ENCODE measurements at regions not wholly inside any gene's neighbourhood (a gene's known extent, or its start where the extent isn't known, plus 50 kb on each side); places are given as distances from the start of the nearest gene placed in this dataset.
"Not testable (repeated sequence)": the region's sequence is repeated elsewhere in the genome, so short reads cannot be mapped to it uniquely, and the experiment has no call there.

DNA sequence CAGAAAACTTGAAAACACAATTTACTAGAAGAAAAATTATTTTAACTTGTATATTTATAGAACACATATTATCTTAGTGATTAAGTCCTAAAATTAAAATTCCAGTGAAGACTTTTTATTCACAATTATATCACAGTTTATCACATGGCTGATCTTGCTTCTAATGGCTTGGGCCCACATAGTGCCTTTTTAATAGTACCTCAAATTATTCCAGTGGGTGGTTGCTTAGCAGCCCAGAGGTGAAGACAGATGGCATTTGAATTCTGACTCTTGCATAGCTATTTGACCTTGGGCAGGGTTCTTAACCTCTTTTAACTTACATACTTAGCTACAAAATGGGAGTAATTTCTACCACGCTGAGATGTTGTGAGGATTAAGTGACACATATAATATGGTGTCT is 214.7 kb upstream of the SGO1 start:
- DNase-seq (ENCODE audit: low read depth in 3 of 3), result no peak

DNA sequence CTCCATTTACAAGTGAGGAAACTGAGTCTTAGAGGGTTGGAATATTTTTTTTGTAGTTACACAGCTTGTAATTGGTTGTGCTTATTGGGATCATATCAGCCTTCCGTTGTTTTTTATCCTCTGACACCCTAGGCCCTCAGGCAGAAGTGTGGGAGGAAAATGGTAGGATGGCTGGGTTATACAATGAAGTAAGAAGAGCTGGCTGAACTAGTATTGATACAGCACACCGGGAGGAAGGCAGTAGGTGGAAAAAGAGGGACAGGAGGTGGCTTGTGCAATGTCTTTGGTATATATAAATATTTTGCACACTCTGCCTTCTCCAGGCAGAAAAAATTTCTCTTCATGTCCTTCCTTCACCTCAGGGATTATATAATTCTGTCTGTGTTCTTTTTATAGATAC is 214.3 kb upstream of the SGO1 start:
- no peak for DNase-seq (ENCODE audit: low read depth in 3 of 3)

DNA sequence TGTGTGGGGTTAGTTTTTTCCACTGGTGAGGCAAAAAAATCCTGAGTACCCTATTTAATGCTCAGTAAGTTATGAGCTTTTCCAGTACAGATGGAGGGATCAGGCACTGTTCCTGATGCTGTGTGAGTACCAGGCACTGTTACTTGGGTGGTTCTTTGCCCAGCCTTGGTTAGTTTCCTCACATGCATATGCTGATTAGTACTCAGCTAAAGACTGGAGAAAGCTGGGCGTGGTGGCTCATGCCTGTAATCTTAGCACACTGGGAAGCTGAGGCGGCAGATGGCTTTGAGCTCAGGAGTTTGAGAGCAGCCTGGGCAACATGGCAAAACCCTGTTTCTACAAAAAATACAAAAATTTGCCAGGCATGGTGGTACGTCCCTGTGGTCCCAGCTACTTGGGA is 210.3 kb upstream of the SGO1 start:
- DNase-seq (ENCODE audit: low read depth in 3 of 3), result no peak

DNA sequence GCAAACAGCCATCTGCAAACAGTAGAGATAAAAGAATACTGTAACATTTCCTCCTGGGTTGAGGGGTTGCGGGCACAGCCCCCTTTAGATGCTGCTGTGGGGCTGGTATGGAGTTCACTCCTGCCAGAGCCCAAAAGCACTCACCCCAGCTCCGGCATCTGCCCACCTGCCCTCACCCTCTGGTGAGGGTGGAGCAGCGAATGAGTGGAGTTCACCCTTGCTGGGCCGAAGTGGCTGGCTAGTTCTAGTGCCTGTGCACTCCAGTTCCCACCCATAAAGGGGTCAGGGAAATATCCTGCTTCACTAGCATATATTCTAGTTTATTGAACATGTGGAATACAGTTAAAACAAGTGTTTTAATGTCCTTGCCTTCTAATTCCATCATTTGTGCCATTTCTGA is 209.7 kb upstream of the SGO1 start:
- DNase-seq (ENCODE audit: low read depth in 3 of 3), result no peak

DNA sequence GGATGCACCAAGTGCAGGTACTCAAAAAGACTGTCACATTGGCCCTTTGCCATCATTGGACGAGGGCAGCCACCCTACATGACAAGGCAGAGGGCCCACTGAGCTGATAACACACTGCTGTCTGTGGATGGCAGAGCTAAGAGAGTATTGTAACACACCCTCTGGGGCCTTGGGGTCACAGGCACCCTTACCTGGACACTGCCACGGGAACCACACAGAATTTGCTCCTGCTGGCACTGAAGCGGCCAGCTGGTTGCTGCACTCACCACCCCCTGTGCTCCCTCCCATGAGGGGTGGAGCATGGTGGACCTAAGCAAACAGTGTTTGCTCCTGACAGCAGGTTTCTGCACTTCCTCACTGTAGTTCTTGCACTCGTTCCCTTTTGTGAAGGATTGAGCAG is 208.2 kb upstream of the SGO1 start:
- no peak for DNase-seq (ENCODE audit: low read depth in 3 of 3)

DNA sequence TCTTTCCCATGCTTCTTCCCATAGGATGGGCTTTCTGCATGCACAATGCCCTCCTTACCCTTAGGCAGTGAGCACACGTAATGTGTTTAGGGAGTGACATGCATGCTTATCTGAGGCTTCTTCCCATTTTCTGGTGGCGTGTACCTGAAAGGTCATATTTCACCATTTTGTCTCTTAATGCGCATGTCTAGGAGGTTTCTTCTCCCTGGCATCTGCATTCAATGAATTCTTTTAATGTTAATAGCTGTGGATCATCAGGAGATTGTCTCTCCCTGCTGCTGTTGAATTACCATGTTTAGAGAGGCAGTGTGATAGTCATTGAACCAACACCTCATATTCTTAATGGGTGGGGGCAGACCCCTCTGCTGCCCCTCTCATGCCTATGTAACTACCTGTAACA is 205.6 kb upstream of the SGO1 start:
- DNase-seq (ENCODE audit: low read depth in 3 of 3), result no peak

DNA sequence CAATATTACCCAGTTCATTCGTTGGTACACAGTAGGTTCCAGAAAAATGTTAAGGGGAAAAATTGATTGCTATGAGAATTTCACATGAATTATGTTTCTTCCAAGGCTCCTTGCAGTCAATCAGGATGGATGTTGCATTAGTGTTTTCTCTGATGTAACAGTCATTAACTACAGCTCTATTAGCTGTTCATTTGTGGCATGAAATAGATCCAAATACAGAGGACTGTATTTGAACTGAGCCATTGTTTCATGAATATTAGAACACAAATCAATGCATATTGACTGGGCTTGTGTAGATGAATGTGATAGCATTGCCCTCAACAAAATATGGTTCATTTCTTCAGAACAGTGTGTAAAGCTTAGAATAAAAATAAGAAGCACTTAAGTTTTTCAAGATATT is 203.0 kb upstream of the SGO1 start:
- no peak for DNase-seq (ENCODE audit: low read depth in 3 of 3)

DNA sequence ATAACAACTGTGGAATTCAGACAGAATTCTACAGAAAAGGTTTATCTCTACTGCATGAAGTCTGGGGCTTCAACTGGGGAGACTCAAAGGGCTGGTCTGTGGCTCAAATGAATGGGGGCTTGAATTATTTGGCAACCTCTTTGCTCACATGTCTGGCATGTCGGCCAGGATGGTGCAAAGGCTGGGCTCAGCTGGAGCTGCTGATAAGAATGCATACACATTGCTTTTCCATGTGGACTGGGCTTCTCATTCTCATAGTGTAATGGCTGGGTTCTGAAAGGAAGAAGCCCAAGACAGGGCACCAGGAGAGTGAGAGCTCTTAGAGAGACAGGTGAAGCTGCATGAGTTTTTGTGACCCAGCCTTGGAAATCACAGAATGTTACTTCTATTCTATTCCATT is 194.3 kb upstream of the SGO1 start:
- DNase-seq (ENCODE audit: low read depth in 3 of 3), result no peak

DNA sequence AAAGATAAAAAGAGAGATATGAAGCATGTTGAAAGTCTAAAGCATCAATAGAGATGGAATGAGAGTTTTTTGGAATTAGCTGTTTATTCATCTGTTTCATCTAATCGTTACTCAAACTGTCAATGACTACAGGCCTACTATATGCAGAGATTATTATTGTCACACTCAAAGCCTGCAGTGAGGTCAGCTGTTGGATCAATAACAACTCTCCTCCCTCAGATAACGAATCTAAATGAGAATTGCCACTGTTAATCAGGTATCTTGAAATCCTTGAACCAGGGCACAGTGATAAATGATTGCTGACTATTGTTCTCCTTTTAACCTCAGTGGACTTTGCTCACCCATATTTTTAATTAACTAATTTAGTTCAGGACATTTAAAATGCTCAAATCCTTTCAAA is 192.3 kb upstream of the SGO1 start:
- DNase-seq (ENCODE audit: low read depth in 3 of 3), result no peak

DNA sequence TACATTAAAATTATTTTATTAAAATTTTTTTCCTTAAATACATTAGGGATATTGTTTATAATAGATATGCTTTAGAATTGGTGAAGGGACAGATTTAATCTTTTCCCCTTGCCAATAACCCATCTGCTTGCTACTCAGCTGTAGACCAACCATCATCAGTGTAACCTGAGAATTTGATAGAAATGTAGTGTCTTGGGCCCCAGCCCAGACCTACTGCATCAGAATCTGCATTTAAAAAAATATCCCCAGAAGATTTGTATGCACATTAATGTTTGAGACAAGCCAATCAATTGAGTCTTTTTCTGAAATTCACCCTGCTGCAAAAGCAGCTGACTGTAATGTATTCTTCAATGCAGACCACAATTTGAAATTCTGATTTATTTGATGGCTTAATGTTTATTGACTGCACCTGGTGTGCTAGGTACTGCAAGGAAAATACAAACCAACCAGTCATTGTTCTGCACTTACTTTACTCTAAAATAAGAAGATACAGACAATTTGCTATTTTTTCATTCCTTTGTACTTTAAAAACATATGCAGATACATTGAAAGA is 190.7 kb upstream of the SGO1 start:
- DNase-seq (ENCODE audit: low read depth in 3 of 3), result no peak

DNA sequence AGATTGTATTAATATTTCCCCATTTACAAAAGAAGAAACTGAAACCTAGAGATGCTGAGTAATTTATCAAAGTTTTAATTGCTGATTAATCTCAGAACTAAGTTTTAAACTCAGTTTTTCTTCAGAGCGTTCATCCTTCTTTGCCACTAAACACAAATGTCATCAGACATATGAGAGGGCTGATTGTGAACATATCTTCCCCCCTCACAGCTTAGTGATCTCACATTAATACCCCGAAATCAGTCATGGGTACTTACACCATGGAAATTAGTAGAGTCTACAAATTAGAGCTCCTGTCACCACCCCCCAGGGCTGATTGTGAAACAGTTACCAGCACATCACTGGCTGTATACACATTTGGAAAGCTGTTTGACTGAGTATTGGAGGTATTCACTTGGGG is 189.3 kb upstream of the SGO1 start:
- no peak for DNase-seq (ENCODE audit: low read depth in 3 of 3)

DNA sequence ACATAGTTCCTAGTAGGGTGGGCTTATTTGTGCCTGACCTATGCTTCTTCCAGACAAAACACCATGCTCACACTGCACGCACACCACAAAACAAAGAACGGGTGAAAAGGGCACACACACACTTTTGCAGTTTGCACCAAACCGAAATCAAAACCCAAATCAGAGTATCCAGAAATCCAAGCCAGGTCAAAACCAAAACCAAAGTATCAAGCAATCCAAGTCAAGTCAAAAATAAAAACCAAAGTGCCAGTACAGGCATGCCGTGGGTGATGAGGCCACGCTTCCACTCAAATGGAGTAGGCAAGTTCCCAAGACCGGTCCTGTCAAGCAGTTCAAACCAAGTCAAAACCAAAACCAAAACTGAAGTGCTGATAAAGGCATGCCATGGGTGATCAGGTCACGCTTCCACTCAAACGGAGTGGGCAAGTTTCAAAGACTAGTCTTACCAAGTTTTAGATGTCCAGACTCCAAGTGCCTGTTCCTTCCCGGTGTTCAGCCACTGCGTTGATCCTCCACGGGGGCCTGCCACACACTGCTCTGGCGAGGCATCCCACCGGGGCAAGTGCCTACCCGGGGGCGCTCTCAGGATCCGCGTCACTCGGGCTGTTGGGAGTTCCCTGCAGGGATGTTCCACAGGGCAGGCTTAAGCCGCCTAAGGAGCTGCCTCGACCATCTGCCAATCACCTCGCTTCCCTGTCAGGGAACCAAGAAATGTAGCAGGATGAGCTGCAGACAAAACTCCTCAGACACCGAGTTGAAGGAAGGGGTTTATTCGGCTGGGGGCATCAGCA is 184.5 kb upstream of the SGO1 start:
- DNase-seq (ENCODE audit: low read depth in 3 of 3), result not testable (repeated sequence)

DNA sequence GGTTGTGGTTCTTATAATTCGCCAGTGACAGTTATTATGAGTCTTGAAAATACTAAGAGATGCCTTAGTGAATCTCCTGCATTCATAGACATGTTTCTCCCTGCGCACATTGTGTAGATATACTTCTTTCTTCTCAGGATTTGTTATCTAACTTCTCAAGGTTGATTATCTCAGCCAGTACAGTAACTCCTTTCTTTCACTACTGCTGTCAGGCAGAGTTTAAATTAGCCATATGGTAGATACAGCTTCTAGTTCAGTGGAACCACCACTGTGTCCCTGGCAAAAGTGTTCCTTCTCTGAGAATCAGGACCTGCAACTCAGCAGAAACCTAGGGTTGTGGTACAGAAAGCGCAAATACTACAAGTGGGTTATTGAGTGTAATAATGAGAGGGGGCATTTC is 175.0 kb upstream of the SGO1 start:
- DNase-seq (ENCODE audit: low read depth in 3 of 3), result no peak

DNA sequence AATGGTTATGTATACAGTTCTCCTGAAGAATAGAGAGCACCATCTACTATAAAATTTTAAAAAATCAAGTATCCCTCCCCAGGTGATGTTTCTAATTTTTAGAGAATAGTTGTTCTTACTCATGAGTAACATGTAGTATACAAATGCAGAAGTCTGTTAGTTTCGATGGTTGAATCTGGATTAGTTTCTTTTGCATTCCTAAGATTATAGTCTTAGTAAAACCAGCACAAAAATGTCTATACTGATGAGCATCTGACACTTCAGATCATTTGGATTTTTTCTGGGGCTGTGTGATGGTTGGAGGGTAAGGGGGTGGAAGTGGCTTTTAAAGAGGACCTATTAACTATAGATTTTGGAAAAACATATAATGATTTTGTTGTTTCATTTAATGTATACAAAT is 167.3 kb upstream of the SGO1 start:
- DNase-seq (ENCODE audit: low read depth in 3 of 3), result no peak

DNA sequence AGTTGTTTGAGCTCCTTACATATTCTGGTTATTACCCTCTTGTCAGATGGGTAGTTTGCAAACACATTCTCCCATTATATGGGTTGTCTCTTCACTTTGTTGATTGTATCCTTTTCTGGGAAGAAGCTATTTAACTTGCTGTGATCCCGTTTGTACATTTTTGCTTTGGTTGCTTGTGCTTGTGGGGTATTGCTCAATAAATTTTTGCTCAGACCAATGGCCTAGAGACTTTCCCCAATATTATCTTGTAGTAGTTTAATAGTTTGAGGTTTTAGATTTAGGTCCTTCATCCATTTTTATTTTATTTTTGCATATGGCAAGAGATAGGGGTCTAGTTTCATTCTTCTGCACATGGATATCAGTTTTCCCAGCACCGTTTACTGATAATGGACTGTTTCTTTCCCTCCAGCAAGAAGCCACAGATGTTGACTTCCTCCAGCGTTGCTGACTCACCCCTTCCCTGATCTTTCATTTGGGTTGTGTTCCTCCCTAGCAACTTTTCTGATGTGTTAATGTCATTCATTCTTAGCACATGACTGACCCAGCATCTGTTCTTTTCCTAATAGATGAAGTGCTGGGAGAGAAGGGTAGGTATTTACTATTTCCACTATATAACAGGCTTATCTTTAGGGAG is 166.7 kb upstream of the SGO1 start:
- DNase-seq (ENCODE audit: low read depth in 3 of 3), result no peak

DNA sequence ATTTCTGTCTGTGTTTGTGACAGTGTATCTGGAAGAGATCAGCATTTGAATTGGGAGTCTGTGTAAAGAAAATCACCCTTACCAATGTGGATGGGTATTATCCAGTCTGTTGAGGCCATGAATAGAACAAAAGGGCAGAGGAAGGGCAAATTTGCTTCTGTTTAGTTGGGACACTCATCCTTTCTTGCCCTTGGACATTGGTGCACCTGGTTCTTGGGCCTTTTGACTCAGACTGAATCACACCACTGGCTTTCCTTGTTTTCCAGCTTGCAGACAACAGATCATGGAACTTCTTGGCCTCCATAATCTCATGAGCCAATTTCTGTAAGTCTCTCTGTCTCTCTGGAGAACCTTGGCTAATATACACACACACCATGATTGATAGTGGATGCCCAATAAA is 164.4 kb upstream of the SGO1 start:
- DNase-seq (ENCODE audit: low read depth in 3 of 3), result no peak

DNA sequence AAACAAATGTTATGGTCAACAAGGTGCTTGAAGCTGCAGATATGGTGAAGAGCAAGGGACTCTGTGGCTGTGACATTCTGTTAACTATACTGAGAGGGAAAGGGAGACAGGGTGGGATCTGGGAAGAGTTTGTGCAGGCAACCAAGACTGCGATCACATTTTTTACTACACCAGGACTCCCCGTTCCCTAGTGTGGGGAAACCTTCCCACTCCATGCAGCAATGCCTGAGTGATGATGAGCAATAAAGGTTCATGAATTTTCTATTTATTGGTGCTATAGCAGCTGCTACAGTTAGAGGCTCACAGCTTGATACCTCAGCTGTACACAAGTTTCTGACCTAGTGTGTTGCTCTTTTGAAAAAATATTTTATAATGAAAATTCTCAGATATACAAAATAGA is 160.9 kb upstream of the SGO1 start:
- DNase-seq (ENCODE audit: low read depth in 3 of 3), result no peak

DNA sequence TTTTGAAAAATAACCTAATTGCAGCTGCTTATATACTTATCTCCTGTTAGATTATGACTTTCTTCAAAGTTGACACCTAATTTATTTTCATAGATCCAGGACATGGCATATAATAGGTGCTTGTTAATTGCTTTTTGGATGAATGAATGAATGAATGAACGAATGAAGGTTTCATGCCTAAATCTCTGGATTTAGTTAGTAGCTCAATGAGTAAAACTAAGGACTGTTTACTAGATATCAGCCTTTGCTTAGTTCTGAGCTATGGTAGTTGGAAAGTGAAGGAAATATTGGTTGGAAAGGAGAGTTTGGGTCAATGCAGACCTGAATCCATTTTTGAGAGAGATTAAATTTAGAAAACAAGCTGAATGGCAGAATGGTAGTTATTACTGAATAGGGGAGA is 160.4 kb upstream of the SGO1 start:
- no peak for DNase-seq (ENCODE audit: low read depth in 3 of 3)

DNA sequence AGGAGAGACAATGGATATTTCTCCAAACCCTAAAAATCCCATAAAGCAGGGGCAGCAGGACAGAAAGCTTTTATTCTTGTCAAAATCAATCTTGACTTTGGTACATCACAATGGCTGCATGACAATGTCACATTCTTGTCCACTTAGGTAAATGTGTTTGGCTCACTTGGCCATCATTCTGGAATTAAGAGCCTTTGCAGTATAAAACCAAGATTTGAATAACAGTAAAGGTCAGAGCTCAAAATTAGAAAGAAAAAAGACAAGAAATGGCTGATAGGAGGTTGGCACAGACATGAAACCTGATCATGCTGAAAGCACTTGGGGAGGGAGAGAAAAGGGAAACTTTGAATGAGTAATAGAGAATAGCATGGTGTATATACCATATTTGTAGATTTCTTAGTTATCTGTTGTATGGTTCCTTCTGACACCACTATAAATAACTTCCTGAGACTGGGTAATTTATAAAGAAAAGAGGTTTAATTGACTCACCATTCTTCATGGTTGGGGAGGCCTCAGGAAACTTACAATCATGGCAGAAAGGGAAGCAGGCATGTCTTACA is 158.5 kb upstream of the SGO1 start:
- no peak for DNase-seq (ENCODE audit: low read depth in 3 of 3)

DNA sequence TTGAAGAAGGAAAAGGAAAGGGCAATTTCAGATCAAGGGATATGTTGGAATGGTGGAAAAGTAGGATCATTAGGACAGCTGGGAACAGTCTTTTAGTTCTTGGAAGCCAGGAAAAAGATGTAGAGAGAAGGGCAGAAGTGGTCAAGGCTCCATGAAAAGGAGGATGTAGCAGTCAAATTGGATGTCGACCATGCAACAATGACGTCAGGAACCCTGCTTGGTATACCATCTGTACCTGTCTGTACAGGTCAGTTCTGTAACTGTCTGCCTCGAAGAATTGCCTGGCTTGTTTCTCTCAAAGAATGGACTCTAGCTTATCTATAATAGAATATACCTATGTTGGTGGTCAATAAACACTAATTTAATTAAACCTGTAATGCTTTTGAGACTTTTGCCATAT is 157.8 kb upstream of the SGO1 start:
- DNase-seq (ENCODE audit: low read depth in 3 of 3), result no peak

DNA sequence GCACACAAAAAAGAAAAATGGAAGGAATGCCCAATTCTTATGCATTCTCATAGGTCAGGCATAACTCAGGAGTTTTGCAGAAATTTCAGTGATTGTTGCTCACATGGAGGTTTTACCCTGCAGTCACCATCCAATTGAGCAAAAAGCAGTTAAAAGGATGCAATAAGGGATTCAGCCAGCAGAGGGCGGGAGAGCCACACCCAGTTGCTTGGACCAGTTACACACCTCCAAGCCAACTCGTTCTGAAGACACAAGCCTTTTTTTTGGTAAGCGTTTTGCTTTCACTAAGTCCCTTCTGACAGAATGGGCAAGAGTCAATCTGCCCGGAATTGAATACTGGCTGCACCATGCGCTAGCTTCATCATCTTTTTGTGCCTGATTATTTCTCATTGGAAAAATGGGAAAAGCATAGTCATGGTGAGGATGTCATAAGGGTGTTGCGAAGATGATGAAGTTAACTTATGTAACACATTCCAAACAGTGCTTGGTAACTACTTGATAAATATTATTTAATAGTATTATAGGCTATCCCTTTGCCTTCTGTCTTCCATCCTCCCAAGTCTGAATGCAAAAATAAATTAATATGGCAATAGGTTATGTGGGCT is 154.4 kb upstream of the SGO1 start:
- DNase-seq (ENCODE audit: low read depth in 3 of 3), result peak; percentile 43 to 52 (median 51)

DNA sequence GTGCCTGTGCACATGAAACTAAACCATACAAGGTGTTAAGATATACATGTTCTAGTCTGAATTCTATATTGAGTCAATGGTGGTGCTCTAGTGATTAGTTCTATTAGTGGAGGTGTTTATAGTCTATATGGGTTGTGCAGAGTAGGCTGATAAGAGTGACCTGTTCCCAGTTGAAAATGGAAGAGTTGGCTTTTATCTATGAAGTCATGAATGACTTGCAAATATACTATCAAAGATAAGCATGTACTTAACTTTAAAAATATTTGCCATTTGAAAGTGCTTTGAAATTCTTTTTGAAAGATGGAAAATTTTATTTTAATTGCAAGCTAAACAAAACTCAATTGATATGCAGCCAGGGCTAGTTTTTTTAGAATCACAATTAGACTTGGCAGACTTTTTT is 150.6 kb upstream of the SGO1 start:
- no peak for DNase-seq (ENCODE audit: low read depth in 3 of 3)

DNA sequence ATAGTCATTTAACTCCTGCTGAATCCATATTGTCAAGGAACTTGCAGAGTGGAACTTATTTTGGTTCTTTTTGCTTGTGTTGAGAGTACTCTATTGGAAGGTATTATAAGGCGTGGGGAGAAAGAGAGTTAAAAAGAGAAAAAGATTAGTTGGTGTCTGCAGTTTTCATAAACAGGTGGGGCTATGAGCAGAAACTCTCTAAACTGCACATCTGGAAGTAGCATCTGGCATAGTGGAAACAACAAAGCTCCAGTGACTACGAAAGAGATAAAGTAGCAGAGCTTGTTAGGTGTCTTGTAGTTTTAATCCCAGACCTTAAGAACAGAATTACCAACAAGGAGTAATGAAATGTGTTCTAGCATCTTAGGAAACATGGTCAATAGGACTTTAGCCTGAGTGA is 148.8 kb upstream of the SGO1 start:
- DNase-seq (ENCODE audit: low read depth in 3 of 3), result no peak

Data from stimulated activated CD4-positive, alpha-beta T cell treated with anti-CD3 and anti-CD28 coated beads, TNF-alpha, amount 100 ng/mL, for 24 hours (primary cell).